ENCODE measurements at regions not wholly inside any gene's neighbourhood (a gene's known extent, or its start where the extent isn't known, plus 50 kb on each side); places are given as distances from the start of the nearest gene placed in this dataset.
A peak's percentile ranks its signal among the peaks of the same experiment; 100 is the strongest.

DNA sequence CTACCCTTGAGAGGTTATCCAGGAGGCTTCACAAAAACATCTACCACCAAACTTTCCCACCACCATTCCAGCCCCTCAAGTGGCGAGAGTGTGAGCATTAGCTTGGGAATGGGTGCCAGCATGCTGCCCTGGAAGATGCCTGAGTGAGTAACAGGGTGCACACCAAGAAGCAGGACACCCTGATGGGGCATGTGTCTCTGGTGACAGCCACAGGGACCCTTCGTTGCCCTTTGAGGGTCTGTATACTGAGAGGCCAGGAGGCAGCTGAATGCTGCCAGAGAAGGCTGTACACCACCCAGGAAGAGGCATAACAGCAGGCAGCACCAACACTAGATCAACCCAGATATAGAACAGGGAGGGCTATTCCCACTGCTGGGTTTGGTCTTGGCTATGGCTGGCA lies 233.6 kb upstream of the THSD7B start:
- no peak for TF ChIP-seq SIN3A (IDR thresholded peaks at IDR 0.05; ENCODE audit: borderline replicate concordance, insufficient read depth, low read length)

DNA sequence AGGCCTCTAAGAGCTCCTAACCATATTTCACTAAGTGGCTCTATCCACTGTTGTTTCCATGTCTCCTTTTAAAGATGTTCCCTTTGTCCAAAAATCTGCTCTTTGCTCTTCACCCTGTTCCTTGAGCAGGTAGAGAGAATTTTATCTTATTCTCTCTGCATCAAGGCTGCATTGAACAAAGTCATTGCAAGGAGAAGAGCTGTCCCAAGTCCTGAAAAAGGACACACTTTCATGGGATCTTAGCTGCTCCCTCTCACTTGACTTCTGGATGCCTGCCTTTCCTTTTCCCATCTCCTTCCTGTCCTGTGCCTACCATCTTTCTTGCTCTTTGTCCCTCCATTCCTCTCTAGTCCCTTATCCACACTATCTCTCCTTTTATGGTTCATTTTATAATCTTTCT lies 235.2 kb upstream of the THSD7B start:
- TF ChIP-seq, protein P1, sequence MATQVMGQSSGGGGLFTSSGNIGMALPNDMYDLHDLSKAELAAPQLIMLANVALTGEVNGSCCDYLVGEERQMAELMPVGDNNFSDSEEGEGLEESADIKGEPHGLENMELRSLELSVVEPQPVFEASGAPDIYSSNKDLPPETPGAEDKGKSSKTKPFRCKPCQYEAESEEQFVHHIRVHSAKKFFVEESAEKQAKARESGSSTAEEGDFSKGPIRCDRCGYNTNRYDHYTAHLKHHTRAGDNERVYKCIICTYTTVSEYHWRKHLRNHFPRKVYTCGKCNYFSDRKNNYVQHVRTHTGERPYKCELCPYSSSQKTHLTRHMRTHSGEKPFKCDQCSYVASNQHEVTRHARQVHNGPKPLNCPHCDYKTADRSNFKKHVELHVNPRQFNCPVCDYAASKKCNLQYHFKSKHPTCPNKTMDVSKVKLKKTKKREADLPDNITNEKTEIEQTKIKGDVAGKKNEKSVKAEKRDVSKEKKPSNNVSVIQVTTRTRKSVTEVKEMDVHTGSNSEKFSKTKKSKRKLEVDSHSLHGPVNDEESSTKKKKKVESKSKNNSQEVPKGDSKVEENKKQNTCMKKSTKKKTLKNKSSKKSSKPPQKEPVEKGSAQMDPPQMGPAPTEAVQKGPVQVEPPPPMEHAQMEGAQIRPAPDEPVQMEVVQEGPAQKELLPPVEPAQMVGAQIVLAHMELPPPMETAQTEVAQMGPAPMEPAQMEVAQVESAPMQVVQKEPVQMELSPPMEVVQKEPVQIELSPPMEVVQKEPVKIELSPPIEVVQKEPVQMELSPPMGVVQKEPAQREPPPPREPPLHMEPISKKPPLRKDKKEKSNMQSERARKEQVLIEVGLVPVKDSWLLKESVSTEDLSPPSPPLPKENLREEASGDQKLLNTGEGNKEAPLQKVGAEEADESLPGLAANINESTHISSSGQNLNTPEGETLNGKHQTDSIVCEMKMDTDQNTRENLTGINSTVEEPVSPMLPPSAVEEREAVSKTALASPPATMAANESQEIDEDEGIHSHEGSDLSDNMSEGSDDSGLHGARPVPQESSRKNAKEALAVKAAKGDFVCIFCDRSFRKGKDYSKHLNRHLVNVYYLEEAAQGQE (IDR thresholded peaks at IDR 0.05; ENCODE audit: insufficient read depth in 1 of 2, low read depth in 2 of 2, low read length in 2 of 2): peak; percentile 72 to 90
- no peak for TF ChIP-seq FOXP2 (optimal IDR thresholded peaks at IDR 0.05; ENCODE audit: borderline replicate concordance, extremely low read depth, extremely low read length, insufficient read depth)

DNA sequence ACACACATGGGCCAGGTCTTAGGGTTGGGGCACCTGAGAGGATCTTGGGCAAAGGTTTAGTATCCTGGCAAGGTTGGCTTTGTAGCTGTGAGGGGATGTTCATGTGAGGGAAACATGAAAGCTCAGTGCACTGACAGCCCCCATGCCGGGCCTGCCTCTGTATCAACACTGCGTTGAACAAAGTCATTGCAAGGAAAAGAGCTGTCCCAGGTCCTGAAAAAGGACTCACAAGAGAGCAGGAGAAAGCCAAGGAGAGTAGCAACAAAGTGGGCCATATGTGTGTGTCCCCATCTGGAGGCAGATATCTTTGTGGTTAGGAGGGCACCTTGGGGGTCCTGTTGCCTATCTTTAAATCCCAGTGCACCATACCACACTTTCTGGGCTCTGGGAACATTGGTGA lies 237.8 kb upstream of the THSD7B start:
- TF ChIP-seq, protein P1 (IDR thresholded peaks at IDR 0.05; ENCODE audit: insufficient read depth in 1 of 2, low read depth in 2 of 2, low read length in 2 of 2): peak; percentile 87 to 97
- no peak for TF ChIP-seq TAF1 (IDR thresholded peaks at IDR 0.05; ENCODE audit: borderline replicate concordance, insufficient read depth, low read length)

DNA sequence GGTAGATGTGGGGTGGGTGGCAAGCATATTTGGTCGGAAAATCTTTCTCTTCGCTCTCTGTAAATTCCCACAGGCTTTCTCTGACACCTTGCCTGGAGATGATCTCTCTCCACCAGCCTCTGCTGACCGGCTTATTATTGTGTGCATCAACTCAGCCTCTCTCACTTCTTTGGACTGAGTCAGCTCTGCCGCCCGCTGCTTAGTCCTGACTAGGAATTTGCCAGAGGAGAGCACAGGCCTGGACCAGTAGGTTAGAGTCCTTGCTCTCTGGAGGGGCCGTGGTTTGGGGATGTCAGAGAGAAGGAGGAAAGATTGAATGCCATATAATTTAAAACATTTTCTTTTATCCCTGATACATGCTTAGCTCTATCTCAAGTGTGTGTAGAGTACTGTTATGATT lies 242.6 kb upstream of the THSD7B start:
- no peak for TF ChIP-seq SIN3A (IDR thresholded peaks at IDR 0.05; ENCODE audit: borderline replicate concordance, insufficient read depth, low read length)

DNA sequence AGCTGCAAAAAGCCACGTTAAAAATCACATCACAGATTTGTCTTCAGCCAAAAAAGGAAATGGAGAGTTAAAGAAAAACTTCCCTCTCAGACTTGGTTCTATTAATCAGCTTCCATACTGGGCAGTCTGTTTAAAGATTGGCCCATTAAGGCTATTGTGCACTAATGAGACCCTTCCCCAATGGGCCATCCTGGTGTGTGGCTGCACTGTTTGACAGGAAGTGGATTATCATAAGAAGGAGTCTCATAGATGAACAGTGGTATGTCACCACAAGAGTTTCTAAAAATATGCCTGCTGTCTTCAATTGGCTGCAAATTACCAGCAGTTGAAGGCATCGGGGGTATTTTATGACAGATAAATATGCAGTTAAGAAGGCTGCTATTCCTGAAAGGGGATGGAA lies 247.6 kb upstream of the THSD7B start:
- TF ChIP-seq, protein P1 (IDR thresholded peaks at IDR 0.05; ENCODE audit: insufficient read depth in 1 of 2, low read depth in 2 of 2, low read length in 2 of 2): no peak
- TF ChIP-seq POLR2AphosphoS5 (IDR thresholded peaks at IDR 0.05; ENCODE audit: low read depth, low read length) (no peak), TAF1 (IDR thresholded peaks at IDR 0.05; ENCODE audit: borderline replicate concordance, insufficient read depth, low read length) (no peak), FOXP2 (optimal IDR thresholded peaks at IDR 0.05; ENCODE audit: borderline replicate concordance, extremely low read depth, extremely low read length, insufficient read depth) (no peak), SIN3A (IDR thresholded peaks at IDR 0.05; ENCODE audit: borderline replicate concordance, insufficient read depth, low read length) (no peak)

DNA sequence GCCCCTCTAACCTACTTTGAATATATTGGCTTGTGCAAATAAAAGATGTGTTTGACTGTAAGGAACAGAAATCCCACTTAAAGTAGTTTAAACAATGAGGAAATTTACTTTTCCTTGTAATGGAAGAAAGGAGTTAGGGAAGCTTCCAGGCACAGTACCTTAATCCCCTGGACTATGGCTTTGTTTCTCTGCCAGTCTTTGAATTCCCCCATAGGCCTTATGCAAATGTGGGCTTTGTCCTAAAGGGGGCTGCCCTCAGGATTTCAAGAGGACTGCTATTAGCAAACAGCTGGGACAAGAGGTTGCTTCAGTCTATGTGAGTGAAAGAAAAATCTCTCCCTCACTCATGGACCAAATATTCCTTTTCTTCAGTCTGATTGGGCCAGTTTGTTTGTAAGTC lies 255.1 kb upstream of the THSD7B start:
- no peak for TF ChIP-seq SIN3A (IDR thresholded peaks at IDR 0.05; ENCODE audit: borderline replicate concordance, insufficient read depth, low read length)
- TF ChIP-seq POLR2AphosphoS5 (IDR thresholded peaks at IDR 0.05; ENCODE audit: low read depth, low read length): no peak
- TF ChIP-seq, protein P1 (IDR thresholded peaks at IDR 0.05; ENCODE audit: insufficient read depth in 1 of 2, low read depth in 2 of 2, low read length in 2 of 2): no peak
- TF ChIP-seq TAF1 (IDR thresholded peaks at IDR 0.05; ENCODE audit: borderline replicate concordance, insufficient read depth, low read length): no peak
- no peak for TF ChIP-seq FOXP2 (optimal IDR thresholded peaks at IDR 0.05; ENCODE audit: borderline replicate concordance, extremely low read depth, extremely low read length, insufficient read depth)
